Omental fat pad (tissue), 3 donors: ENCODE measurements at regions not wholly inside any gene's neighbourhood (a gene's known extent, or its start where the extent isn't known, plus 50 kb on each side); places are given as distances from the start of the nearest gene placed in this dataset.

Experiments
- ATAC-seq: fragments of 150-250 bp; one replicate; pipeline ENCODE4 v1.9.1; 2016; ENCODE audit warnings: mild to moderate bottlenecking, moderate library complexity; ENCODE audit not compliant: low FRiP score
- DNase-seq: peaks from one replicate; pipeline ENCODE4 v3.0.0-alpha.2; 2019; ENCODE audit warnings: low spot score
- TF ChIP-seq, protein P1 (sequence below), 3 donors: fragments of 450-650 bp; IDR thresholded peaks; one replicate each; pipeline ENCODE4 v1.5.1; 2016 to 2017; ENCODE audit warnings: antibody characterized with exemption in 3 of 3, mild to moderate bottlenecking in 3 of 3, moderate library complexity in 2 of 3

DNA sequence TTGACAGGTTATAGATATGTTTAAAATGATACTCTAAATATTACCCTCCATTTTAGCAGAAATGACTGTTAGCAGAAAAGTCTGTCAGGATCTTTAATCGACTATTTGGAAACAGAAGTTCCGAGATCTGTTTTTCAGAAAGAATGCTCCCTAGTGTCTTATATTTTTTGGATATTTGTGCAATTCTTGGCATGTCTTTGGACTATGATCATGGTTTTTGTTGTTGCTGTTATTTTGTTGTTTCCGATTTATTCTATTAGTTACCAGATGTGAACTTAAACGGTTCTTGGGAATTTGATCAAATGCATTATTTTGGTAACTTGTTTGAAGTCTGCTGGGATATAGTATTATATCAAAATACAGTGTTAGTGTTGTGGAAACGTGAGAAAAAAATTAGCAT, 106.4 kb upstream of the CEP162 start:
- no peak for ATAC-seq
- TF ChIP-seq, protein P1, sequence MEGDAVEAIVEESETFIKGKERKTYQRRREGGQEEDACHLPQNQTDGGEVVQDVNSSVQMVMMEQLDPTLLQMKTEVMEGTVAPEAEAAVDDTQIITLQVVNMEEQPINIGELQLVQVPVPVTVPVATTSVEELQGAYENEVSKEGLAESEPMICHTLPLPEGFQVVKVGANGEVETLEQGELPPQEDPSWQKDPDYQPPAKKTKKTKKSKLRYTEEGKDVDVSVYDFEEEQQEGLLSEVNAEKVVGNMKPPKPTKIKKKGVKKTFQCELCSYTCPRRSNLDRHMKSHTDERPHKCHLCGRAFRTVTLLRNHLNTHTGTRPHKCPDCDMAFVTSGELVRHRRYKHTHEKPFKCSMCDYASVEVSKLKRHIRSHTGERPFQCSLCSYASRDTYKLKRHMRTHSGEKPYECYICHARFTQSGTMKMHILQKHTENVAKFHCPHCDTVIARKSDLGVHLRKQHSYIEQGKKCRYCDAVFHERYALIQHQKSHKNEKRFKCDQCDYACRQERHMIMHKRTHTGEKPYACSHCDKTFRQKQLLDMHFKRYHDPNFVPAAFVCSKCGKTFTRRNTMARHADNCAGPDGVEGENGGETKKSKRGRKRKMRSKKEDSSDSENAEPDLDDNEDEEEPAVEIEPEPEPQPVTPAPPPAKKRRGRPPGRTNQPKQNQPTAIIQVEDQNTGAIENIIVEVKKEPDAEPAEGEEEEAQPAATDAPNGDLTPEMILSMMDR (IDR thresholded peaks at IDR 0.05), result no peak
- DNase-seq, result no peak

DNA sequence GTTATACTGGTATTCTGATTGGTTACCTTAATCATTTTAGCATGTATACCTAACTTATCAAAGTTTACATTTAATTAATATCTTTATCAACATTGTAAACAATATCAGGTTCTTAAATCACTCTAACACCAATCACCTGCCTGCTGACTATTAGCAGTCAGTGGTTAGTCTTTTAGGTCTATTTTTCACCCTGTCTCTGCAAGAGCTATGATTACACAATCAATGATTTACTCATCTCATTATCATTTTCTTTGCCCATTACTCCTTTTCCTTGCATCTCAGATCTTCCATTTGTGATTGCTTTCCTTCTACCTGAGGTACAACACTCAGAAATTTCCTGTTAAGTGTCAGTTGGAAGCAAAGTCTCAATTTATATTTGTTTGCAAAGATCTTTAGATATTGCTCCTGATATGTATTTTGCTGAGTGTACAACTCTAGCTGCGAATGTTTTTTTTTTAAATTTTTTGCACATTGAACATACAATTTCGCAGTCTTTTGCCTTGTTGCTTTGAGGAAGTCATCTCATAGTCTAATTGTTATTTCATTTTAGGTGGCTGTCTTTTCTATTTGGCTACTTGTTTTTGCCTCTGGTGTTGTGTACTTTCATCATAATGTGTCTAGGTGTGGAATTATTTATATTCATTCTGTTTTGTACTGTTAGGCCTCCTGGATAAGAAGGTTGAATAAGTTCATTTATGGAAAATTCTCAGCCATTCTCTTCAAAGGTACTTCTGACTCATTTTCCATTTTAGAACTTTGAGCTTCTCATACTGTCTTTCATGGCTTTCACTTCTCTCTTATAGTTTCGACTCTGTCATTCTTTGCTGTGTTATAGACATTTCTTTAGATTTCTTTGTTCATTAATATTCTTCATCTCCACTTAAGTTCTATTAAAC, 104.9 kb upstream of the CEP162 start:
- ATAC-seq, result no peak
- DNase-seq, result no peak
- TF ChIP-seq, protein P1 (IDR thresholded peaks at IDR 0.05), result no peak

DNA sequence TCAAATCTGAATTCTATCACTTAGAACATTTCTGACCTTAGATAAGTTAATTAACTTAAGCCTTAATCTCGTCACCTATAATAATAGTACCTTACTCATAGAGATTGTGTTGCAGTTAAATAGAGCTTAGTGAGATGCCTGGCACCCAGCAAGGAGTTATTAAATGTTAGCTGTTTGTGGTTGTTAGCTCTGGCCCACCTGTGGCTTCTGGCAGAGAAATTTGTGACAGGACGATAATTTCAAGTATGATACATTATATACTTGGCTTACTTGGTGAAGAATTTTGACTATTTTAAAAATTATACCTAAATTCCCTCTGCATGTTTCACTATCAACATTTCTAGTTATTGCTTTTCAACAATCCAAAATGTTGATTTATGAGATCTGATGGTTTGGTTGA, 102.9 kb upstream of the CEP162 start:
- no peak for ATAC-seq
- TF ChIP-seq, protein P1 (IDR thresholded peaks at IDR 0.05), result no peak
- DNase-seq, result no peak

DNA sequence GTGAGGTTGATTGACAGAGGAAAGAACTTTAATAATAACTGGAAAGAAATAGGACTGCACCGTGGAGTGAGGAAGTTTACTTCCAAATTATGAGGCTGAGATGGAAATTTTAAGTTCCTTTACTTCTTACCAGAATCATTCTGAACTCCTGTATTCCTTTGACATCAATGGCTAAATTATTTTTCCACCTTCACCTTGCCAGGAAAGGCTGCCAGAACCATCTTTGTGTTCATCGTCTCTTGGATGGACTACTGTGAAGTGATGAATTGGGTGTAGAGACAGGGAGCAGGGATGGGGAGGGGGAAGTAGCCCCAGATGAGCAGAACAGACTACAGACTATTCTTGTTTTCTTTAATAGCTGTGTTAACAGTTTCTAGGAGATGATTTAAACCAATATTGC, 102.1 kb upstream of the CEP162 start:
- no peak for DNase-seq
- no peak for ATAC-seq
- TF ChIP-seq, protein P1 (IDR thresholded peaks at IDR 0.05), result no peak

DNA sequence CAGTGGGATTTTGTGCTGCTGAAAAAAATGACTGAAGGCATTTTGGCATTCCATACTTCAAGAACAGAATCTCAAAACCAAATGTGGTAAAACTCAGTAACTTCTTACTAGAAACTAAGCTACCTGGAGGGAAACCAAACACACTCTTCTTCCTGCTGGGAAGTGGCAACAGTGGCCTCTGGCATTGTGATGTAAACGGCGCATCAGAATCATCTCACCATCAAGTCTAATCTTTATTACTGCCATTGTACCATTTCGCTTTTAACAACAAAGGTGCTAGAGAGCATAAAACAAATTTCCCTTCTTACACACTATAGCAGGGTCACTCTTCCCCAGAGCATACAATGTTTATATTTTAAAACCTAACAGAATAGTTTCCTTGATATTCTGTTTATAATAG, 101.6 kb upstream of the CEP162 start:
- no peak for ATAC-seq

DNA sequence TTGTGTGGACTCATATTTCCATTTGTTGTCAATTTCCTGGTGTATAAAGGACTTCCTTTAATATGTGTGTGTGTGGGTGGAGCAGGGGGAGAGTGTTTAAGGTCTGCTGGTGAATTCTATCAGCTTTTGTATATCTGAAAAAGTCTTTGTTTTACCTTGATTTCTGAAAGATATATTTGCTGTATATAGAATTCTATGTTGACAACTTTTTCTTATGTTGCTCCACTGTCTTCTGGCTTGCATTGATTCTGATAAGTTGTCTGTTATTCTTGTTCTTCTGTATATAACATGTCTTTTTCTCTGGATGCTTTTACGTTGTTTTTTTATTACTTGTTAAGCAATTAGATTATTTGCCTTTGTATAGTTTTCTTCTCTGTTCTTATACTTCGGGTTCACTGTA, 90.0 kb upstream of the CEP162 start:
- ATAC-seq (no peak), DNase-seq (no peak)
- TF ChIP-seq, protein P1 (IDR thresholded peaks at IDR 0.05), result no peak

More for the DNA sequence above, 101.6 kb upstream of the CEP162 start:
- TF ChIP-seq, protein P1 (IDR thresholded peaks at IDR 0.05), result no peak
- DNase-seq, result no peak

DNA sequence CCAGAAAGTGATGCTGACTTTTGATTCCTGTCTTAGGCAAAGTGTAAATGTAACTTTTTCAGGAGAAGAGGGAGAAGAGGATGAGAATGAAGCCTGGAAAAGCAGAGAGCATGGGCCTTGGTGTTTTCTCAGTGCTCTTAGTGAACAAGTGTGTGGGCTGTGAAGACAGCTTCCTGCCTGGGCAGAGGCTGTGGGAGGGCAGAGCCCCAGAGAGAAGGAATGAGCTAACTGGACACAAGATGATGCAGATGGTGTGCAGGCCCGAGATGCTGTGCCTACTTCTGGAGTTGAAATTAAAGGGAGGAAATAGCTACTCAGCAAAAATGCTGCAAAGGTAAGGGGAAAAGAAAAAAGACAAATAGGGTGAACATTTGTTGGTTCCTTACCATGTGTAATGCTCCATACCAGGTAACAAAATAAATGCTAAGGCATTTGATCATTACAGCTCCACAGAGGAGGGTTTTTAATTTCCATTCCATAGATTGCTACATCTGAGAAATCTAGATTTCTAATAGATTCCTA, 87.0 kb upstream of the CEP162 start:
- DNase-seq (no peak), ATAC-seq (no peak)
- TF ChIP-seq, protein P1 (IDR thresholded peaks at IDR 0.05), result no peak
